ENCODE measurements at regions not wholly inside any gene's neighbourhood (a gene's known extent, or its start where the extent isn't known, plus 50 kb on each side); places are given as distances from the start of the nearest gene placed in this dataset.

DNA sequence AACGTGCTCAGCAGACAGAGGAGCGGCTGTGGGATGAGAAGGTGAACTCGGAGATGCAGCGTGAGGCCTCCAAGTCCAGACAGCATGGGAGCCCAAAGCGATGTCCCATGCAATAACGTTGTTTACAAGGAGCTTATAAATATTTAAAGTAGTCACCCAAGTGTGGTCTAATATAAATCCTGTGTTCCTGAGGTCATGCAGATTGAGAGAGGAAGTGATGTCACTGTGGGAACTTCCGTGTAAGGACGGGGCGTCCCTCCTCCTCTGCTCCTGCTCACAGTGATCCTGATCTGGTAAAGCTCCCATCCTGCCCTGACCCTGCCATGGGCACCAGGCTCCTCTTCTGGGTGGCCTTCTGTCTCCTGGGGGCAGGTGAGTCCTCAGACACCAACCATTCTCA lies 94.7 kb upstream of the PRSS58 start:
- no peak for TF ChIP-seq CTCF (IDR thresholded peaks at IDR 0.05)
- no peak for TF ChIP-seq POLR2A (IDR thresholded peaks at IDR 0.05)
